ENCODE measurements at regions not wholly inside any gene's neighbourhood (a gene's known extent, or its start where the extent isn't known, plus 50 kb on each side); places are given as distances from the start of the nearest gene placed in this dataset.
A peak's percentile ranks its signal among the peaks of the same experiment; 100 is the strongest.

DNA sequence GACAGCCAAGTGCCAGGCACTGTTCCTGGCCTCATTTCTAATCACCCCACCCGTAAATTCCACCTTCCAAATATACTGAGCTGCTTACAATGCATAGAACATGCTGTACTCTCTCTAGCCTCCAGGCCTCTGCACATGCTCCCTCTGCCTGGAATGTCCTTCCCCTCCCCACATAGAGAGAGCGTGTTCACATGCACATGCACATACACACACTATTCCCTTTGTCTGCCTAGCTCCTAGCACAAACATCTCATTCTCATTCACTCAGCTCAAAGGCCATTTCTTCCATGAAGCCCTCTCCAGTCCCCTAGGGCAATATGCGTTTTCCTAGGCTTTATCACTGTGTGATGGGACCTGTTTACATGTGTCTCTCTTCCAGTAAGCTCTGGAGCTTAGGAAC, 144.6 kb downstream of the WT1 start (continued):
- TF ChIP-seq ZNF644 (CRISPR knock-in tag; IDR thresholded peaks at IDR 0.05; ENCODE audit: low read depth) (peak; percentile 79), FOSL2 (CRISPR knock-in tag; IDR thresholded peaks at IDR 0.05) (no peak), ZNF143 (CRISPR knock-in tag; IDR thresholded peaks at IDR 0.05) (no peak), ZSCAN12 (CRISPR knock-in tag; IDR thresholded peaks at IDR 0.05) (no peak), FIP1L1 (IDR thresholded peaks at IDR 0.05; ENCODE audit: borderline replicate concordance, insufficient read depth, low read depth, low read length) (no peak), HDAC2 (CRISPR knock-in tag; IDR thresholded peaks at IDR 0.05) (0 out of 2 replicates have a peak, but pooled peaks have one; percentile 27), IRX3 (CRISPR knock-in tag; IDR thresholded peaks at IDR 0.05; ENCODE audit: borderline replicate concordance, low read depth) (no peak), MED8 (CRISPR knock-in tag; IDR thresholded peaks at IDR 0.05; ENCODE audit: insufficient replicate concordance) (no peak), FOXP1 (IDR thresholded peaks at IDR 0.05) (no peak), FOXP1 (CRISPR knock-in tag; IDR thresholded peaks at IDR 0.05) (0 out of 2 replicates have a peak, but pooled peaks have one; percentile 26), ZNF678 (CRISPR knock-in tag; IDR thresholded peaks at IDR 0.05) (no peak), HNRNPLL (IDR thresholded peaks at IDR 0.05; ENCODE audit: low read depth, low read length, poor library complexity, severe bottlenecking) (no peak), ZNF607 (CRISPR knock-in tag; IDR thresholded peaks at IDR 0.05; ENCODE audit: borderline replicate concordance) (no peak), YY1 (IDR thresholded peaks at IDR 0.05; ENCODE audit: insufficient read depth, insufficient replicate concordance, low read depth, low read length) (no peak), KLF15 (CRISPR knock-in tag; IDR thresholded peaks at IDR 0.05; ENCODE audit: borderline replicate concordance) (no peak), MBD4 (IDR thresholded peaks at IDR 0.05; ENCODE audit: borderline replicate concordance, low read length) (no peak)
- TF ChIP-seq, protein P1, sequence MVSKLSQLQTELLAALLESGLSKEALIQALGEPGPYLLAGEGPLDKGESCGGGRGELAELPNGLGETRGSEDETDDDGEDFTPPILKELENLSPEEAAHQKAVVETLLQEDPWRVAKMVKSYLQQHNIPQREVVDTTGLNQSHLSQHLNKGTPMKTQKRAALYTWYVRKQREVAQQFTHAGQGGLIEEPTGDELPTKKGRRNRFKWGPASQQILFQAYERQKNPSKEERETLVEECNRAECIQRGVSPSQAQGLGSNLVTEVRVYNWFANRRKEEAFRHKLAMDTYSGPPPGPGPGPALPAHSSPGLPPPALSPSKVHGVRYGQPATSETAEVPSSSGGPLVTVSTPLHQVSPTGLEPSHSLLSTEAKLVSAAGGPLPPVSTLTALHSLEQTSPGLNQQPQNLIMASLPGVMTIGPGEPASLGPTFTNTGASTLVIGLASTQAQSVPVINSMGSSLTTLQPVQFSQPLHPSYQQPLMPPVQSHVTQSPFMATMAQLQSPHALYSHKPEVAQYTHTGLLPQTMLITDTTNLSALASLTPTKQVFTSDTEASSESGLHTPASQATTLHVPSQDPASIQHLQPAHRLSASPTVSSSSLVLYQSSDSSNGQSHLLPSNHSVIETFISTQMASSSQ (IDR thresholded peaks at IDR 0.05; ENCODE audit: low read depth), result no peak
- TF ChIP-seq, protein P1 (CRISPR knock-in tag; IDR thresholded peaks at IDR 0.05; ENCODE audit: borderline replicate concordance), result no peak
- TF ChIP-seq, protein P2, sequence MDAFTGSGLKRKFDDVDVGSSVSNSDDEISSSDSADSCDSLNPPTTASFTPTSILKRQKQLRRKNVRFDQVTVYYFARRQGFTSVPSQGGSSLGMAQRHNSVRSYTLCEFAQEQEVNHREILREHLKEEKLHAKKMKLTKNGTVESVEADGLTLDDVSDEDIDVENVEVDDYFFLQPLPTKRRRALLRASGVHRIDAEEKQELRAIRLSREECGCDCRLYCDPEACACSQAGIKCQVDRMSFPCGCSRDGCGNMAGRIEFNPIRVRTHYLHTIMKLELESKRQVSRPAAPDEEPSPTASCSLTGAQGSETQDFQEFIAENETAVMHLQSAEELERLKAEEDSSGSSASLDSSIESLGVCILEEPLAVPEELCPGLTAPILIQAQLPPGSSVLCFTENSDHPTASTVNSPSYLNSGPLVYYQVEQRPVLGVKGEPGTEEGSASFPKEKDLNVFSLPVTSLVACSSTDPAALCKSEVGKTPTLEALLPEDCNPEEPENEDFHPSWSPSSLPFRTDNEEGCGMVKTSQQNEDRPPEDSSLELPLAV (CRISPR knock-in tag; conservative IDR thresholded peaks at IDR 0.05; ENCODE audit: low read depth), result no peak
- TF ChIP-seq, protein P3, sequence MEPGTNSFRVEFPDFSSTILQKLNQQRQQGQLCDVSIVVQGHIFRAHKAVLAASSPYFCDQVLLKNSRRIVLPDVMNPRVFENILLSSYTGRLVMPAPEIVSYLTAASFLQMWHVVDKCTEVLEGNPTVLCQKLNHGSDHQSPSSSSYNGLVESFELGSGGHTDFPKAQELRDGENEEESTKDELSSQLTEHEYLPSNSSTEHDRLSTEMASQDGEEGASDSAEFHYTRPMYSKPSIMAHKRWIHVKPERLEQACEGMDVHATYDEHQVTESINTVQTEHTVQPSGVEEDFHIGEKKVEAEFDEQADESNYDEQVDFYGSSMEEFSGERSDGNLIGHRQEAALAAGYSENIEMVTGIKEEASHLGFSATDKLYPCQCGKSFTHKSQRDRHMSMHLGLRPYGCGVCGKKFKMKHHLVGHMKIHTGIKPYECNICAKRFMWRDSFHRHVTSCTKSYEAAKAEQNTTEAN (CRISPR knock-in tag; conservative IDR thresholded peaks at IDR 0.05), result peak; percentile 37; the same call in 1 of the 2 replicates
- TF ChIP-seq, protein P4, sequence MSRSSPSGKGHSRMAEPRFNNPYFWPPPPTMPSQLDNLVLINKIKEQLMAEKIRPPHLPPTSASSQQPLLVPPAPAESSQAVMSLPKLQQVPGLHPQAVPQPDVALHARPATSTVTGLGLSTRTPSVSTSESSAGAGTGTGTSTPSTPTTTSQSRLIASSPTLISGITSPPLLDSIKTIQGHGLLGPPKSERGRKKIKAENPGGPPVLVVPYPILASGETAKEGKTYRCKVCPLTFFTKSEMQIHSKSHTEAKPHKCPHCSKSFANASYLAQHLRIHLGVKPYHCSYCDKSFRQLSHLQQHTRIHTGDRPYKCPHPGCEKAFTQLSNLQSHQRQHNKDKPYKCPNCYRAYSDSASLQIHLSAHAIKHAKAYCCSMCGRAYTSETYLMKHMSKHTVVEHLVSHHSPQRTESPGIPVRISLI (CRISPR knock-in tag; IDR thresholded peaks at IDR 0.05; ENCODE audit: borderline replicate concordance), result no peak
- TF ChIP-seq, protein P5, sequence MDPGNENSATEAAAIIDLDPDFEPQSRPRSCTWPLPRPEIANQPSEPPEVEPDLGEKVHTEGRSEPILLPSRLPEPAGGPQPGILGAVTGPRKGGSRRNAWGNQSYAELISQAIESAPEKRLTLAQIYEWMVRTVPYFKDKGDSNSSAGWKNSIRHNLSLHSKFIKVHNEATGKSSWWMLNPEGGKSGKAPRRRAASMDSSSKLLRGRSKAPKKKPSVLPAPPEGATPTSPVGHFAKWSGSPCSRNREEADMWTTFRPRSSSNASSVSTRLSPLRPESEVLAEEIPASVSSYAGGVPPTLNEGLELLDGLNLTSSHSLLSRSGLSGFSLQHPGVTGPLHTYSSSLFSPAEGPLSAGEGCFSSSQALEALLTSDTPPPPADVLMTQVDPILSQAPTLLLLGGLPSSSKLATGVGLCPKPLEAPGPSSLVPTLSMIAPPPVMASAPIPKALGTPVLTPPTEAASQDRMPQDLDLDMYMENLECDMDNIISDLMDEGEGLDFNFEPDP (CRISPR knock-in tag; conservative IDR thresholded peaks at IDR 0.05), result no peak
